ENCODE measurements at regions not wholly inside any gene's neighbourhood (a gene's known extent, or its start where the extent isn't known, plus 50 kb on each side); places are given as distances from the start of the nearest gene placed in this dataset.

DNA sequence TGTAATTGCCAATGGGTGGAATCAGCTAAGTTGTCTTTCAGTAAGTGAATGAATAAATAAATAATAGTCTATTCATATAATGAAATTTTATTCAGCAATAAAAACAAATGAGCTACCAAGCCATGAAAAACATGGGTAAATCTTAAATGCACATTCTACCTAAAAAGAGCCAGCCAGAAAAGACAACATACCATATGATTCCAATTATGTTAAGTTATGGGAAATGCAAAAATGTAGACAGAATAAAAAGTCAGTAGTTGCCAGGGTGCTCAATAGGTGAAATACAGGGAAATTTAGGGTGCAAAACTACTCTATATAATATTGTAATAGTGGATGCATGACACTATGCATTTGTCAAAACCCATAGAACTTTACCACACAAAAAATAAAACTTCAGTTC, 277.2 kb upstream of the EPHA6 start:
- TF ChIP-seq, protein P1, sequence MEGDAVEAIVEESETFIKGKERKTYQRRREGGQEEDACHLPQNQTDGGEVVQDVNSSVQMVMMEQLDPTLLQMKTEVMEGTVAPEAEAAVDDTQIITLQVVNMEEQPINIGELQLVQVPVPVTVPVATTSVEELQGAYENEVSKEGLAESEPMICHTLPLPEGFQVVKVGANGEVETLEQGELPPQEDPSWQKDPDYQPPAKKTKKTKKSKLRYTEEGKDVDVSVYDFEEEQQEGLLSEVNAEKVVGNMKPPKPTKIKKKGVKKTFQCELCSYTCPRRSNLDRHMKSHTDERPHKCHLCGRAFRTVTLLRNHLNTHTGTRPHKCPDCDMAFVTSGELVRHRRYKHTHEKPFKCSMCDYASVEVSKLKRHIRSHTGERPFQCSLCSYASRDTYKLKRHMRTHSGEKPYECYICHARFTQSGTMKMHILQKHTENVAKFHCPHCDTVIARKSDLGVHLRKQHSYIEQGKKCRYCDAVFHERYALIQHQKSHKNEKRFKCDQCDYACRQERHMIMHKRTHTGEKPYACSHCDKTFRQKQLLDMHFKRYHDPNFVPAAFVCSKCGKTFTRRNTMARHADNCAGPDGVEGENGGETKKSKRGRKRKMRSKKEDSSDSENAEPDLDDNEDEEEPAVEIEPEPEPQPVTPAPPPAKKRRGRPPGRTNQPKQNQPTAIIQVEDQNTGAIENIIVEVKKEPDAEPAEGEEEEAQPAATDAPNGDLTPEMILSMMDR (IDR thresholded peaks at IDR 0.05; ENCODE audit: insufficient read depth, low read length, poor library complexity, severe bottlenecking) = no peak
- H4K20me1 ChIP-seq (ENCODE audit: low read depth, low read length) = no peaks in the 10 kb centered on the region
- H3K9ac ChIP-seq (ENCODE audit: low read length) = no peak overlapping the region
- no peak overlapping the region for H3K27ac ChIP-seq (ENCODE audit: low read depth, low read length)
- no peak overlapping the region for H3K4me2 ChIP-seq (ENCODE audit: low read depth, low read length, poor library complexity, severe bottlenecking)
- no peaks in the 10 kb centered on the region for H3K36me3 ChIP-seq (ENCODE audit: low read length)
- H3K9me3 ChIP-seq (ENCODE audit: insufficient read depth, low read length) = no peaks in the 10 kb centered on the region
- no peak overlapping the region for H3K4me3 ChIP-seq (ENCODE audit: insufficient read depth, low read length, poor library complexity, severe bottlenecking)
- no peaks in the 10 kb centered on the region for H3K27me3 ChIP-seq (ENCODE audit: low read length)
- H3F3A ChIP-seq (ENCODE audit: insufficient read depth) = no peaks in the 10 kb centered on the region
- H3K9me2 ChIP-seq (replicated peaks; ENCODE audit: insufficient read depth, low read length) = no peaks in the 10 kb centered on the region
- H2AFZ ChIP-seq (ENCODE audit: low read depth, low read length, severe bottlenecking) = no peak overlapping the region
- no peaks in the 10 kb centered on the region for H3K79me2 ChIP-seq (ENCODE audit: insufficient read depth, low read length)

DNA sequence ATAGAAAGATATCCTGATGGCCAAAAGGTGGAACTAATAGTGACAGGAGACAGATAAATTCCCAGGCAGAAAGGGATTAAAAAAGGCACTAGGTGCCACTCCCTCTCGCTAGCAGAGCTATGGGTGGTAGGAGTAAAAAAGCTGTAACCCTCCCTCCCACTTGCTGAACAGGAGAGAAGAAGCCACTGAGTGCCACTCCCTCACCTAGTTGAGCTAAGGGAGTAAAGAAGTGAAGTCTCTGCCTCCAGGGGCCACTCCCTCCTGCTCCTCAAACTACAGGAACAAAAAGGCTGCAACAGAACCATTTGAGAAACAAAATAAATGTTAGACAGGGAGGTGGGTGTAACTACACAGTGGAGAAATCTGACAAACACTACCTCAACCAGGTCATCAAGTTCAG, 276.2 kb upstream of the EPHA6 start:
- H3K27me3 ChIP-seq (ENCODE audit: low read length) = no peaks in the 10 kb centered on the region
- no peaks in the 10 kb centered on the region for H3K9me2 ChIP-seq (replicated peaks; ENCODE audit: insufficient read depth, low read length)
- no peak overlapping the region for H3K27ac ChIP-seq (ENCODE audit: low read depth, low read length)
- no peak overlapping the region for H3K4me3 ChIP-seq (ENCODE audit: insufficient read depth, low read length, poor library complexity, severe bottlenecking)
- H2AFZ ChIP-seq (ENCODE audit: low read depth, low read length, severe bottlenecking) = no peak overlapping the region
- H4K20me1 ChIP-seq (ENCODE audit: low read depth, low read length) = no peaks in the 10 kb centered on the region
- no peaks in the 10 kb centered on the region for H3K79me2 ChIP-seq (ENCODE audit: insufficient read depth, low read length)
- no peak for TF ChIP-seq EZH2phosphoT487 (conservative IDR thresholded peaks at IDR 0.05; ENCODE audit: low read length)
- TF ChIP-seq, protein P1 (IDR thresholded peaks at IDR 0.05; ENCODE audit: insufficient read depth, low read length, poor library complexity, severe bottlenecking) = no peak
- H3K4me2 ChIP-seq (ENCODE audit: low read depth, low read length, poor library complexity, severe bottlenecking) = no peak overlapping the region
- no peaks in the 10 kb centered on the region for H3F3A ChIP-seq (ENCODE audit: insufficient read depth)
- no peak overlapping the region for H3K9ac ChIP-seq (ENCODE audit: low read length)
- no peaks in the 10 kb centered on the region for H3K36me3 ChIP-seq (ENCODE audit: low read length)
- H3K9me3 ChIP-seq (ENCODE audit: insufficient read depth, low read length) = no peaks in the 10 kb centered on the region

DNA sequence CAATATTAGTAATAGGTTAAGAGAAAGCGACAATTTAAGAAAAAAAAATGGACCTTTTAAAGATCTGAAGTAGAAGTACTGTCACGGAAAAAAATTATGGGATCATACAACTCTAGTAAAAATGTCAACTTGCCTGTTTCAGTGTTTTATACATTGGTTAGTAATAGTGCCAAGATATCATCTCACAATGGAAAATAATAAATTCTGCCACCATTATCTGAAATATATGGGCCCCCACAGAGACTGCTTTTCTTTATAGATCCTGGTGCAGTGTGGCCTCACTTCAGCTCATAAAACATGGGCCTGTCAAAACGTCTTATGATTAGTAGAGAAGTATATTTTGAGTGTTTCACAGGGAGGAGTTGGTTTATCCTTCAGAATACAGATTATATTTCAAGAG, 266.3 kb upstream of the EPHA6 start:
- Histone ChIP-seq H3F3A (ENCODE audit: insufficient read depth) (no peaks in the 10 kb centered on the region), H3K79me2 (ENCODE audit: insufficient read depth, low read length) (no peaks in the 10 kb centered on the region), H3K27me3 (ENCODE audit: low read length) (no peaks in the 10 kb centered on the region), H3K4me3 (ENCODE audit: insufficient read depth, low read length, poor library complexity, severe bottlenecking) (no peak overlapping the region), H3K4me2 (ENCODE audit: low read depth, low read length, poor library complexity, severe bottlenecking) (no peak overlapping the region), H2AFZ (ENCODE audit: low read depth, low read length, severe bottlenecking) (no peak overlapping the region), H4K20me1 (ENCODE audit: low read depth, low read length) (no peaks in the 10 kb centered on the region), H3K9me2 (replicated peaks; ENCODE audit: insufficient read depth, low read length) (no peaks in the 10 kb centered on the region), H3K36me3 (ENCODE audit: low read length) (no peaks in the 10 kb centered on the region), H3K27ac (ENCODE audit: low read depth, low read length) (no peak overlapping the region), H3K9ac (ENCODE audit: low read length) (no peak overlapping the region), H3K9me3 (ENCODE audit: insufficient read depth, low read length) (no peaks in the 10 kb centered on the region)
- TF ChIP-seq, protein P1 (IDR thresholded peaks at IDR 0.05; ENCODE audit: insufficient read depth, low read length, poor library complexity, severe bottlenecking) = no peak
- no peak for TF ChIP-seq EZH2phosphoT487 (conservative IDR thresholded peaks at IDR 0.05; ENCODE audit: low read length)

DNA sequence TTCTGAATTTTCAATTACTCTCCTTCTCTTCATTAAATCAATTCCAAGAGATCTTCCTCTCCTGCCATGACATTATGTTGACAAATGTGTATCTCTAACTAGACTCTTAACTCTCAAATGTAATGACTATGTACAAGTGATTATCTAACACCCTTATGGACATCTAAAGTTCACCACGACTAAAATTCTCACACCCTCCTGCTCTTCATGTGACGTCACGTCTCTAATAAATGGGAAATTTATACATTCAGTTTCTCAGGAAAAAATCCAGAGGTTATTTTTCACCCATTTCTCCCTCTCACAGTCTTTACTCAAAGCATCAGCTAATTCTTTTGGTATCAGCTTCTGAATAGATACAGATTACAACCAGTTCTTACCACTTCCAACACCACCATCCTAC, 237.5 kb upstream of the EPHA6 start:
- Histone ChIP-seq H3K9ac (ENCODE audit: low read length) (no peak overlapping the region), H4K20me1 (ENCODE audit: low read depth, low read length) (no peaks in the 10 kb centered on the region), H3K27ac (ENCODE audit: low read depth, low read length) (no peak overlapping the region), H3K79me2 (ENCODE audit: insufficient read depth, low read length) (no peaks in the 10 kb centered on the region), H3K4me2 (ENCODE audit: low read depth, low read length, poor library complexity, severe bottlenecking) (no peak overlapping the region), H3K36me3 (ENCODE audit: low read length) (no peaks in the 10 kb centered on the region), H3K9me3 (ENCODE audit: insufficient read depth, low read length) (no peaks in the 10 kb centered on the region), H3F3A (ENCODE audit: insufficient read depth) (no peaks in the 10 kb centered on the region), H3K27me3 (ENCODE audit: low read length) (no peaks in the 10 kb centered on the region), H2AFZ (ENCODE audit: low read depth, low read length, severe bottlenecking) (no peak overlapping the region), H3K9me2 (replicated peaks; ENCODE audit: insufficient read depth, low read length) (no peaks in the 10 kb centered on the region), H3K4me3 (ENCODE audit: insufficient read depth, low read length, poor library complexity, severe bottlenecking) (no peak overlapping the region)
- TF ChIP-seq, protein P1 (IDR thresholded peaks at IDR 0.05; ENCODE audit: insufficient read depth, low read length, poor library complexity, severe bottlenecking) = no peak
- TF ChIP-seq EZH2phosphoT487 (conservative IDR thresholded peaks at IDR 0.05; ENCODE audit: low read length) = no peak

Data from SU-DHL-6 (cell line).